Stimulated activated naive CD8-positive, alpha-beta T cell treated with anti-CD3 and anti-CD28 coated beads, Interleukin-15, amount 100 ng/mL, for 72 hours (primary cell): ENCODE measurements at regions not wholly inside any gene's neighbourhood (a gene's known extent, or its start where the extent isn't known, plus 50 kb on each side); places are given as distances from the start of the nearest gene placed in this dataset.
"Not testable (repeated sequence)": the region's sequence is repeated elsewhere in the genome, so short reads cannot be mapped to it uniquely, and the experiment has no call there.

Experiments used
- ATAC-seq: fragments of 150-1000 bp; cut with Tn5 transposase; 2 replicates; pipeline ENCODE4 v1.10.0; 2021; ENCODE audit warnings: mild to moderate bottlenecking, moderate library complexity
- DNase-seq, 2 donors: peaks; one replicate each; pipeline ENCODE4 v3.0.0; 2021 to 2022
- H3K27ac Mint-ChIP-seq, 2 donors: one replicate each; pipeline ENCODE4 v1.8.0; 2022; ENCODE audit warnings: mild to moderate bottlenecking in 2 of 2, mixed read lengths in 2 of 2, moderate library complexity in 2 of 2
- H3K27me3 Mint-ChIP-seq: one replicate; pipeline ENCODE4 v1.8.0; 2022; ENCODE audit warnings: mixed read lengths
- H3K4me1 Mint-ChIP-seq: one replicate; pipeline ENCODE4 v1.8.0; 2022; ENCODE audit warnings: mild to moderate bottlenecking, mixed read lengths
- H3K4me3 Mint-ChIP-seq, 2 donors: one replicate each; pipeline ENCODE4 v1.8.0; 2022; ENCODE audit warnings: mild to moderate bottlenecking in 2 of 2, mixed read lengths in 2 of 2, moderate library complexity in 1 of 2
- H3K9me3 Mint-ChIP-seq, 2 donors: one replicate each; pipeline ENCODE4 v1.8.0; 2022; ENCODE audit warnings: mixed read lengths in 2 of 2

DNA sequence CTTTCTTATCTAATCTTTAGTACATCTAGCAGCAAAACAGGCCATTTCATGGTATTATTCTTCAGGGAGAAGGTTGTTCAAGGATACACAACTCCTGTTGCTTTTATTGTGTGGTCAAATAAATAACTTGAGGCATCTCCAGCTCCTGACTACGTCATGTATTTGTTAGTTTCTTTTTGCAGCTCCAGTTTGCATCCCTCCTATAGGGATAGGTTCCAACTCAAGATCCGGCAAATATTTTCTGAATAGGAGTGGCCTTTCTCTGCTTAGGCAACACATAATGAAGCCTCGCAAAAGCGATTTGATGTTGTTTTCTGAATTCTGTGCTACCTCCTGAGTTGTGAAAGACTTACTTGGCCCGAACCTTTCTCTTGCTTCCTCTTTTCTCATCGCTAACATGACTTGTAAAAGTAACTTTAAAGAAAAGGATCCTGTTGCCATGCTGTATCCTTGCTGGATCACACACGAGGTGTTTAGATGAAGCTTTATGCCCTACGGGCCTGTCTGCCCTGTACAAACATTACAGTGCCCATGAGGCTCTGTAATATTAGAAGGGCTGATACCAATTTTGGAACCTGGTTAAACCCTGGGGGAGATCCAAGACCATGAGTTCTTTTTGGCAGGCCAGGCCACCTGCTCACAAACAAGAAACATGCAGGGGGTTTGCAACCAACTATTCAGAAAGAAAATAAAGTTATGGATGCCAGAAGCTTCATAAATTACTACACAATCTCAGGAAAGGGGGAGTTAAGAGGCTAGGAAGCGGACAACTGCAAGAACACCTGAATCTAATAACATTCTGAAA, 149.8 kb upstream of the FGF10 start:
- no peaks in the 10 kb centered on the region for H3K4me1 Mint-ChIP-seq
- no peak overlapping the region for H3K4me3 Mint-ChIP-seq
- H3K27me3 Mint-ChIP-seq, result no peaks in the 10 kb centered on the region
- ATAC-seq, result no peak
- H3K27ac Mint-ChIP-seq, result no peak overlapping the region
- no peak for DNase-seq
- H3K9me3 Mint-ChIP-seq, result no peaks in the 10 kb centered on the region

DNA sequence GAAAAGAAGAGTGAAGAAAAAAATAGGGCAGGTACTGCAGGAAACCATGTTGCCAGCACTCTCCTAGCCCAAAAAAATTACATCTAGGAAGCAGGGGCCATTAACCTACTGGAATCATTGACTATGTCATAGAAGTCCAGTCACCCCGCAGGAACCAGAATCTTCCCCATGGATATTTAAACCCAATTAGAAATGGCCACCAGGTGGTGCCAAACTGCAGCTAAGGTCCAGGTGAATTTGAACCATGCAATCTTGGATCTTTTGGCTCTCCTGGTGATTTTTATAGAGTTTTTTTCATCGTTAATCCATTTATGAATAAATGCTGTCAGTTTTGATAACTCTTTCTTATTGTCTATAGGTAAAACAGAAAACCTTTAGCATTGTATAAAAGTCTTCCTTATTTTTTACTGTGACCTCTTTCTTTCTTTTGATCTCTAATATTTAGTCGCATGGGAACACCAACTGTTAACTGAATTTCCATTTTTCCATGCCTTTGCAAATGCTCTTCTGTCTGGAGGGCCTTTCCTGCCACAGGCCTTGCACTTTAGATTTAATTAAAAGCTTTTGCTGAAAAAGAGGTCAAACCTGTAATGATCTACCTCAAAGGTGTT, 147.5 kb upstream of the FGF10 start:
- Mint-ChIP-seq H3K27ac (no peak overlapping the region), H3K4me1 (no peaks in the 10 kb centered on the region), H3K27me3 (no peaks in the 10 kb centered on the region), H3K4me3 (no peak overlapping the region), H3K9me3 (no peaks in the 10 kb centered on the region)
- DNase-seq, result no peak
- no peak for ATAC-seq

DNA sequence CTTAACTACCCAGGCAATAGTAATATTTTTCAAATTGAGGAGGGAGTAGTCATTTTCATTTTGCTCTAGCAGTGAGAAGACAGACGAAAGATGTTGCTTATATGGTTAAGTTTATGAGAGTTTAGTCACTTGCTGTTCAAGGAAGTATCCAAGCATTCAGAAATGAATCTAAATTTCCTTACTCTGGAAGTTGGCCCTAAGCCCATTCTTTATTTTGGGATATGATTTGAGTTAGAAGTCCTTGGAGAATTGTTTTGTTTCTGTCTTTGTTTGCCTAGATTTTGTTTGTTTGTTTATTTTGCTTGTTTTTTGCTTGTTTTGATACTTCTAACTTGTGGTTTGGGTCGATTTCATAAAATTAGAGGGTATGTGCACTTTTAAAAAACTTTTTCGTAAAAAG, 146.4 kb upstream of the FGF10 start:
- H3K27ac Mint-ChIP-seq, result no peak overlapping the region

GRCh38 chr5:44532981-44533380, 143.8 kb upstream of the FGF10 start:
- Mint-ChIP-seq H3K9me3 (no peaks in the 10 kb centered on the region), H3K4me3 (no peak overlapping the region), H3K27ac (no peak overlapping the region), H3K4me1 (no peaks in the 10 kb centered on the region), H3K27me3 (no peaks in the 10 kb centered on the region)
- ATAC-seq (no peak), DNase-seq (no peak)

More for the DNA sequence above, 146.4 kb upstream of the FGF10 start:
- H3K9me3 Mint-ChIP-seq, result no peaks in the 10 kb centered on the region
- H3K27me3 Mint-ChIP-seq, result no peaks in the 10 kb centered on the region
- no peak overlapping the region for H3K4me3 Mint-ChIP-seq
- ATAC-seq (no peak), DNase-seq (no peak)
- H3K4me1 Mint-ChIP-seq, result no peaks in the 10 kb centered on the region

DNA sequence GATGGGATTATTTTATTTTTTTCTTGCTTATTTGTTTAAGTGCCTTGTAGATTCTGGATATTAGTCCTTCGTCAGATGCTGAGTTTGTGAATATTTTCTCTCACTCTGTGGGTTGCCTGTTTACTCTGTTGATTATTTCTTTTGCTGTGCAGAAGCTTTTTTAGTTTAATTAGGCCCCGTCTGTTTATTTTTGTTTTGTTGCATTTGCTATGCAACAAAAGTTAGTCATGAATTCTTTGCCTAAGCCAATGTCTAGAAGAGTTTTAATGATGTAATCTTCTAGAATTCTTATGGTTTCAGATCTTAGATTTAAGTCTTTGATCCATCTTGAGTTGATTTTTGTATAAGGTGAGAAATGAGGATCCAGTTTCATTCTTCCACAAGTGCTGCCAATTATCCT, 142.5 kb upstream of the FGF10 start:
- DNase-seq, H3K9me3 Mint-ChIP-seq, H3K4me1 Mint-ChIP-seq, ATAC-seq, H3K27ac Mint-ChIP-seq, H3K27me3 Mint-ChIP-seq, H3K4me3 Mint-ChIP-seq: not testable (repeated sequence)

DNA sequence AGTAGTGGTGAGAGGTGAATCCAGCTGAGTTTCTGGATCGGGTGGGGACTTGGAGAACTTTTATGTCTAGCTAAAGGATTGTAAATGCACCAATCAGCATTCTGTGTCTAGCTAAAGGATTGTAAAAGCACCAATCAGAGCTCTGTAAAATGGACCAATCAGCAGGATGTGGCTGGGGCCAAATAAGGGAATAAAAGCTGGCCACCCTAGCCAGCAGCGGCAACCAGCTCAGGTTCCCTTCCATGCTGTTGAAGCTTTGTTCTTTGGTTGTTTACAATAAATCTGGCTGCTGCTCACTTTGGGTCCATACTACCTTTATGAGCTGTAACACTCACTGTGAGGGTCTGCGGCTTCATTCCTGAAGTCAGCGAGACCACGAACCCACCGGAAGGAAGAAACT, 141.6 kb upstream of the FGF10 start:
- H3K9me3 Mint-ChIP-seq, H3K27ac Mint-ChIP-seq, DNase-seq, H3K27me3 Mint-ChIP-seq, H3K4me3 Mint-ChIP-seq, H3K4me1 Mint-ChIP-seq, ATAC-seq: not testable (repeated sequence)

DNA sequence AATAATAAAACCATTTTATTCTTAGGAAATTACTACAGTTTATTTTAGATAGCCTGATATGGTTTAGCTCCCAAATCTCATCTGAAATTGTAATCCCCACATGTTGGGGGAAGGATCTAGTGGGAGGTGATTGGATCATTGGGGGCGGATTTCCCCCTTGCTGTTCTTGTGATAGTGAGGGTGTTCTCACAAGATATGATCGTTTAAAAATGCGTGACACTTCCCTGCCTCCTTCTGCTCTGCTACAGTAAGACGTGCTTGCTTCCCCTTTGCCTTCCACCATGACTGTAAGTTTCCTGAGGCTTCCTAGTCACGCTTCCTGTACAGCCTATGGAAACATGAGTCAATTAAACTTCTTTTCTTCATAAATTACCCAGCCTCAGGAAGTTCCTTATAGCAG, 122.4 kb upstream of the FGF10 start:
- Mint-ChIP-seq H3K4me1 (no peaks in the 10 kb centered on the region), H3K27ac (no peak overlapping the region), H3K27me3 (no peaks in the 10 kb centered on the region), H3K9me3 (peaks cover 0 to 7% of the 10 kb centered on the region in 2 donors), H3K4me3 (no peak overlapping the region)
- ATAC-seq (no peak), DNase-seq (no peak)

- Mint-ChIP-seq H3K27me3 (no peaks in the 10 kb centered on the region), H3K4me1 (no peaks in the 10 kb centered on the region), H3K4me3 (no peak overlapping the region), H3K27ac (peak overlapping the region in 1 of 2 donors; percentile 7), H3K9me3 (no peaks in the 10 kb centered on the region)
- ATAC-seq, result no peak
- no peak for DNase-seq
Observed at GRCh38 chr5:44506561-44506960, 117.3 kb upstream of the FGF10 start.

- Mint-ChIP-seq H3K27ac (no peak overlapping the region), H3K9me3 (no peaks in the 10 kb centered on the region), H3K4me1 (no peaks in the 10 kb centered on the region), H3K27me3 (no peaks in the 10 kb centered on the region), H3K4me3 (no peak overlapping the region)
- ATAC-seq (no peak), DNase-seq (no peak)
Observed at GRCh38 chr5:44499381-44499780, 110.2 kb upstream of the FGF10 start.

- Mint-ChIP-seq H3K4me3 (no peak overlapping the region), H3K9me3 (no peaks in the 10 kb centered on the region), H3K27ac (no peak overlapping the region), H3K4me1 (no peaks in the 10 kb centered on the region), H3K27me3 (no peaks in the 10 kb centered on the region)
- DNase-seq (no peak), ATAC-seq (no peak)
Observed at GRCh38 chr5:44497606-44498005, 108.4 kb upstream of the FGF10 start.

GRCh38 chr5:44495280-44495679, 106.1 kb upstream of the FGF10 start:
- Mint-ChIP-seq H3K9me3 (no peaks in the 10 kb centered on the region), H3K4me1 (no peaks in the 10 kb centered on the region), H3K27me3 (no peaks in the 10 kb centered on the region), H3K27ac (no peak overlapping the region), H3K4me3 (no peak overlapping the region)
- ATAC-seq (no peak), DNase-seq (no peak)

GRCh38 chr5:44489759-44490158, 100.5 kb upstream of the FGF10 start:
- no peak overlapping the region for H3K4me3 Mint-ChIP-seq
- H3K27ac Mint-ChIP-seq, result no peak overlapping the region
- no peaks in the 10 kb centered on the region for H3K9me3 Mint-ChIP-seq
- no peaks in the 10 kb centered on the region for H3K27me3 Mint-ChIP-seq
- H3K4me1 Mint-ChIP-seq, result no peaks in the 10 kb centered on the region
- ATAC-seq (no peak), DNase-seq (no peak)

GRCh38 chr5:44486591-44486990, 97.4 kb upstream of the FGF10 start:
- Mint-ChIP-seq H3K4me1 (no peaks in the 10 kb centered on the region), H3K27ac (no peak overlapping the region), H3K4me3 (no peak overlapping the region), H3K9me3 (no peaks in the 10 kb centered on the region), H3K27me3 (no peaks in the 10 kb centered on the region)
- no peak for DNase-seq
- no peak for ATAC-seq

DNA sequence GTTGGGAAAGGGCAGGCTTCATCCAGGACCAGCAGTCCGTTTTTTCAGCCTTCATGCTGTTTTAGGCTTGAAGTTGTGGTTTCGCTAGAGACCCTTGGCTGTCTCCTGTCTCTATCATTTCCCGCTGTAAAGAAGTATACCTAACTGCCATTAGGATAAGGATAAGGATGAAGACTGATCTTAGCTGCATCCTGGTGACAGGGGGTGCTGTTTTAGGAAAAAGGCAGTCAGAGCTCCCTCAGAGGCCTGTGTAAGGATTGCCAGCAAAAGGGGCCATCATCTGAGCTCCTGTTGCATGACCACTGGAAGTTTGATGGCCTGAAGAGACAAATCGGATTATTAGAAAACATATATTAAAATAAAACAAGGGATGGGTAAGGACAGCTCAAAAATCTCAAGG, 64.8 kb upstream of the FGF10 start:
- no peak for DNase-seq
- Mint-ChIP-seq H3K4me3 (no peak overlapping the region), H3K9me3 (peaks cover 0 to 7% of the 10 kb centered on the region in 2 donors), H3K4me1 (no peaks in the 10 kb centered on the region), H3K27me3 (no peaks in the 10 kb centered on the region), H3K27ac (no peak overlapping the region)
- no peak for ATAC-seq

DNA sequence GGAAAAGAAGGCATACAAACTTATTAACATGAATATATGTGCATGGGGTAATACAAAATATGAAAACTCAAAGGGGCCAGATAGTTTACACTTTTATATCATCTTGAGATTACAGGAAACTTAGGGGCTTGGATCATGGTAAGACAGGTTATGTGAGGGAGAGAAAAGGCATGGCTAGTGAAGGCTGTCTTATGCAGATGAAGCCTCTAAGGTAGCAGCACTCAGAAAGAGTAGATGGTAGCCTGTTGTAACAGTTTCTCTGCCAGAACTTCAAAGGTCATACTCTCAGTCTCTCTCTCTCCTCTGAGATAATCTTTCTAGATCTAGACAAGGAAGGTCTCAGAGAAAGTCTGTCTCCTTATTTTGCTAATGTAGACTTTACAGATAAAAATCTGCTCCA, 57.2 kb upstream of the FGF10 start:
- H3K27ac Mint-ChIP-seq, result no peak overlapping the region
- H3K4me3 Mint-ChIP-seq, result no peak overlapping the region
- DNase-seq, result no peak
- no peaks in the 10 kb centered on the region for H3K27me3 Mint-ChIP-seq
- no peaks in the 10 kb centered on the region for H3K9me3 Mint-ChIP-seq
- H3K4me1 Mint-ChIP-seq, result no peaks in the 10 kb centered on the region
- no peak for ATAC-seq

- Mint-ChIP-seq H3K4me1 (no peaks in the 10 kb centered on the region), H3K27me3 (no peaks in the 10 kb centered on the region), H3K4me3 (no peak overlapping the region), H3K27ac (no peak overlapping the region), H3K9me3 (no peaks in the 10 kb centered on the region)
- no peak for ATAC-seq
- DNase-seq, result no peak
Observed at GRCh38 chr5:44443172-44443571, 54.0 kb upstream of the FGF10 start.

DNA sequence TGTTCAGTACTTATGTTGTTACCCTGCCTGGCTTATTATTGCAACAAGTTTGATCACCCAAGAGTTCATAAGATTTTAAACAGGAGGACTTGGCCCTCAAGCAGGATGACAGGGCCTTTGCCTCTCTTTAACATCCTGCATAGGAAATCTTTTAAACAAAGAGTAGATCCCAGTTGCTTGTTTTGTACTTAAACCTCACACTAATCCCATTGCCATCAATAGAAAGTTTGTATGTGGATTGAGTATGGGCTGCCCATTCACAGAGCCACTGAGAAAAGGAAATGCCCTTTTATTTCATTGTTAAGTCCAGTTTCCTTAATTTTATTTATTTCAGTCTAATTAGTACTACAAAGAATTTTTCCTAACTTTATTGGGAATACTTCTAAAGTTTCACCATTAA, 52.2 kb upstream of the FGF10 start:
- DNase-seq (no peak), ATAC-seq (no peak)
- no peak overlapping the region for H3K27ac Mint-ChIP-seq
- no peaks in the 10 kb centered on the region for H3K9me3 Mint-ChIP-seq
- no peaks in the 10 kb centered on the region for H3K27me3 Mint-ChIP-seq
- H3K4me1 Mint-ChIP-seq, result no peaks in the 10 kb centered on the region
- no peak overlapping the region for H3K4me3 Mint-ChIP-seq
